Skeletal muscle tissue (tissue), 3 donors: ENCODE measurements at regions not wholly inside any gene's neighbourhood (a gene's known extent, or its start where the extent isn't known, plus 50 kb on each side); places are given as distances from the start of the nearest gene placed in this dataset.

Experiments
- H3K27ac ChIP-seq: one replicate; pipeline ENCODE4 v1.7.0; 2013; ENCODE audit warnings: mild to moderate bottlenecking, low read depth, low read length, inconsistent platforms
- H3K27me3 ChIP-seq, 3 donors: one replicate each; pipeline ENCODE4 v1.7.0; 2013; ENCODE audit warnings: low read length in 3 of 3; ENCODE audit not compliant: control insufficient read depth in 3 of 3, insufficient read depth in 3 of 3
- H3K36me3 ChIP-seq, 3 donors: one replicate each; pipeline ENCODE4 v1.7.0; 2013; ENCODE audit warnings: low read length in 3 of 3; ENCODE audit not compliant: control insufficient read depth in 3 of 3, insufficient read depth in 3 of 3
- H3K4me1 ChIP-seq, 3 donors: one replicate each; pipeline ENCODE4 v1.7.0; 2013; ENCODE audit warnings: low read length in 3 of 3, mild to moderate bottlenecking in 3 of 3; ENCODE audit not compliant: control insufficient read depth in 3 of 3, insufficient read depth in 3 of 3
- H3K4me3 ChIP-seq, 3 donors: one replicate each; pipeline ENCODE4 v1.7.0; 2013; ENCODE audit warnings: low read length in 3 of 3
- H3K9ac ChIP-seq, 3 donors: one replicate each; pipeline ENCODE4 v1.7.0; 2013; ENCODE audit warnings: low read length in 3 of 3, mild to moderate bottlenecking in 3 of 3, moderate library complexity in 2 of 3, low read depth in 1 of 3
- H3K9me3 ChIP-seq, 3 donors: one replicate each; pipeline ENCODE4 v1.7.0; 2013; ENCODE audit warnings: low read length in 3 of 3; ENCODE audit not compliant: control insufficient read depth in 3 of 3
- donor health status: Osteomylitis.

GRCh38 chr6:164436976-164437375, 872.4 kb downstream of the C6orf118 start:
- Histone ChIP-seq H3K27me3 (no peaks in the 10 kb centered on the region), H3K9me3 (no peaks in the 10 kb centered on the region), H3K27ac (no peak overlapping the region), H3K36me3 (no peaks in the 10 kb centered on the region), H3K4me1 (no peaks in the 10 kb centered on the region), H3K9ac (no peak overlapping the region), H3K4me3 (no peak overlapping the region)

- Histone ChIP-seq H3K27ac (no peak overlapping the region), H3K36me3 (no peaks in the 10 kb centered on the region), H3K4me1 (no peaks in the 10 kb centered on the region)
These were observed 881.5 kb downstream of the C6orf118 start for GRCh38 chr6:164427728-164428402.

GRCh38 chr6:164424489-164424888, 884.9 kb downstream of the C6orf118 start:
- Histone ChIP-seq H3K36me3 (no peaks in the 10 kb centered on the region), H3K9ac (no peak overlapping the region), H3K9me3 (peaks cover 2 to 4% (median 3%) of the 10 kb centered on the region in 3 donors), H3K4me1 (no peaks in the 10 kb centered on the region), H3K27me3 (no peaks in the 10 kb centered on the region), H3K27ac (no peak overlapping the region), H3K4me3 (no peak overlapping the region)

More at GRCh38 chr6:164427728-164428402, 881.5 kb downstream of the C6orf118 start:
- no peak overlapping the region for H3K9ac ChIP-seq
- H3K4me3 ChIP-seq, result no peak overlapping the region
- H3K27me3 ChIP-seq, result no peaks in the 10 kb centered on the region
- peaks cover 0 to 2% (median 0%) of the 10 kb centered on the region in 3 donors for H3K9me3 ChIP-seq

GRCh38 chr6:164419099-164419498, 890.3 kb downstream of the C6orf118 start:
- H3K27ac ChIP-seq, result no peak overlapping the region
- H3K9me3 ChIP-seq, result peaks cover 2 to 4% (median 3%) of the 10 kb centered on the region in 3 donors
- H3K36me3 ChIP-seq, result no peaks in the 10 kb centered on the region
- H3K27me3 ChIP-seq, result no peaks in the 10 kb centered on the region
- no peak overlapping the region for H3K9ac ChIP-seq
- H3K4me3 ChIP-seq, result no peak overlapping the region
- no peaks in the 10 kb centered on the region for H3K4me1 ChIP-seq

GRCh38 chr6:164418262-164418588, 891.2 kb downstream of the C6orf118 start:
- Histone ChIP-seq H3K4me1 (no peaks in the 10 kb centered on the region), H3K36me3 (no peaks in the 10 kb centered on the region), H3K27me3 (no peaks in the 10 kb centered on the region), H3K9me3 (peaks cover 0 to 4% (median 3%) of the 10 kb centered on the region in 3 donors), H3K4me3 (no peak overlapping the region), H3K9ac (no peak overlapping the region), H3K27ac (no peak overlapping the region)

- H3K9me3 ChIP-seq, result peaks cover 0 to 4% (median 3%) of the 10 kb centered on the region in 3 donors
- no peak overlapping the region for H3K9ac ChIP-seq
- H3K4me3 ChIP-seq, result no peak overlapping the region
- no peaks in the 10 kb centered on the region for H3K36me3 ChIP-seq
- no peaks in the 10 kb centered on the region for H3K27me3 ChIP-seq
- H3K4me1 ChIP-seq, result no peaks in the 10 kb centered on the region
- H3K27ac ChIP-seq, result no peak overlapping the region
These were observed 891.7 kb downstream of the C6orf118 start for GRCh38 chr6:164417537-164418261.

- no peak overlapping the region for H3K27ac ChIP-seq
- no peaks in the 10 kb centered on the region for H3K36me3 ChIP-seq
- no peaks in the 10 kb centered on the region for H3K27me3 ChIP-seq
- H3K4me1 ChIP-seq, result no peaks in the 10 kb centered on the region
- H3K4me3 ChIP-seq, result no peak overlapping the region
- no peak overlapping the region for H3K9ac ChIP-seq
- H3K9me3 ChIP-seq, result no peaks in the 10 kb centered on the region
These were observed 893.4 kb downstream of the C6orf118 start for GRCh38 chr6:164415832-164416563.

- no peaks in the 10 kb centered on the region for H3K9me3 ChIP-seq
- H3K36me3 ChIP-seq, result no peaks in the 10 kb centered on the region
- no peaks in the 10 kb centered on the region for H3K27me3 ChIP-seq
- no peak overlapping the region for H3K27ac ChIP-seq
- no peak overlapping the region for H3K4me3 ChIP-seq
- H3K4me1 ChIP-seq, result no peaks in the 10 kb centered on the region
- H3K9ac ChIP-seq, result no peak overlapping the region
These were observed 894.7 kb downstream of the C6orf118 start for GRCh38 chr6:164414695-164415094.

- no peaks in the 10 kb centered on the region for H3K9me3 ChIP-seq
- H3K9ac ChIP-seq, result no peak overlapping the region
- no peak overlapping the region for H3K27ac ChIP-seq
- no peaks in the 10 kb centered on the region for H3K4me1 ChIP-seq
- no peak overlapping the region for H3K4me3 ChIP-seq
- H3K27me3 ChIP-seq, result no peaks in the 10 kb centered on the region
- H3K36me3 ChIP-seq, result no peaks in the 10 kb centered on the region
These were observed 896.8 kb downstream of the C6orf118 start for GRCh38 chr6:164412566-164412965.

- H3K4me3 ChIP-seq, result no peak overlapping the region
These were observed 899.4 kb downstream of the C6orf118 start for GRCh38 chr6:164410017-164410416.

More at GRCh38 chr6:164410017-164410416, 899.4 kb downstream of the C6orf118 start:
- Histone ChIP-seq H3K4me1 (no peaks in the 10 kb centered on the region), H3K36me3 (no peaks in the 10 kb centered on the region), H3K9ac (no peak overlapping the region), H3K27ac (no peak overlapping the region), H3K9me3 (no peaks in the 10 kb centered on the region), H3K27me3 (no peaks in the 10 kb centered on the region)
